Large intestine (tissue), 3 donors: ENCODE measurements at regions not wholly inside any gene's neighbourhood (a gene's known extent, or its start where the extent isn't known, plus 50 kb on each side); places are given as distances from the start of the nearest gene placed in this dataset.

ENCODE experiments used
- DNase-seq, 2 donors: peaks; one replicate each; pipeline versions ENCODE4 v3.0.0 to v3.0.0-alpha.2; 2013
- H3K27ac ChIP-seq: one replicate; pipeline ENCODE4 v1.5.1; 2013; ENCODE audit warnings: low read length
- H3K27me3 ChIP-seq: 2 replicates; pipeline ENCODE4 v1.6.1; 2013; ENCODE audit warnings: low read length; ENCODE audit not compliant: control insufficient read depth, insufficient read depth
- H3K36me3 ChIP-seq: 2 replicates; pipeline ENCODE4 v1.6.1; 2013; ENCODE audit warnings: low read length; ENCODE audit not compliant: control insufficient read depth, insufficient read depth
- H3K4me1 ChIP-seq: one replicate; pipeline ENCODE4 v1.6.1; 2013; ENCODE audit warnings: low read length; ENCODE audit not compliant: control insufficient read depth, insufficient read depth
- H3K4me3 ChIP-seq: one replicate; pipeline ENCODE4 v1.5.1; 2013; ENCODE audit warnings: low read length
- H3K9me3 ChIP-seq: one replicate; pipeline ENCODE4 v1.6.1; 2013; ENCODE audit warnings: mild to moderate bottlenecking, low read depth, low read length, moderate library complexity; ENCODE audit not compliant: control insufficient read depth
- WGBS: methylation state at CpG from one replicate; pipeline ENCODE4 v1.1.5; 2013; ENCODE audit warnings: low lambda C conversion rate; ENCODE audit not compliant: insufficient coverage; 5-methylcytosine and 5-hydroxymethylcytosine counted together

DNA sequence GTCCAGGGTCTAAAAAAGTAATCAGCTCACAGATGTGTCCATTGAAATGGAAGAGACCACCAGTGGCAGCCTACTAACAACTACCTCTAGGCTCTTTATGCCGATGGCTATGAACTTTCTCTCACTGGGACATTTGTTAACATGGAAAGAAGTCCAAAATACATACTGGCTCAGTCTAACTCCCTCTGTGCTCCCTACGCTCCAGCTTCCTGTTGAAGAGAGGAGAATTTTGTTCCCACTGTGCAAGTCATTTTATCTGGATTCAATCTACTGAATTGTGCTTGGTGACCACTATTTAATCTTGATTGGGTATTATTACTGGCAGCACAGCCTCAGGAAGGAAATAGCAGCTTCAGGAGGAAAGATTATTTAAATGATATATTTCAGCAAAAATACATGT is 128.8 kb upstream of the ARGLU1 start:
- Histone ChIP-seq H3K4me1 (no peaks in the 10 kb centered on the region), H3K9me3 (no peaks in the 10 kb centered on the region), H3K4me3 (no peak overlapping the region), H3K27ac (no peak overlapping the region), H3K27me3 (no peaks in the 10 kb centered on the region), H3K36me3 (no peaks in the 10 kb centered on the region)
- no peak for DNase-seq
- no CpG with 5 or more reads among the region's 2 CpGs for WGBS

DNA sequence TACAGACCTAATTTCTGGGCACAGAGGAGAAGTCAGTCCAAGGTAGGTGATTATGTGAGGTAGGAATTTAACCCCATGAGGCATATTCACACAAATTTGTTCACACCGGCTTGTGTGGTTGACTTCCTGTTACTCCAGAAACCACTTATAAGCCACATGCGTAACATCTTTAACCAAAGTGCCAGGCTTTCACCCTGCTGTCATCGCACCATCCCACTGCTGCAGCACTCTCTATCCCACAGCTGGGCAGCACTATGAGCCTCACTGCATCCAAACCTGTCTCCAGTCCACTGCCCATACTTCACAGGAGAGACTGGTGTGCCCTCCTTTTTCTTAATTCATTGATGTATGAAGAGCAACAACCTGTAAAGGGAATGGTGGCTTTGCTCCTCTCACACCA is 128.2 kb upstream of the ARGLU1 start:
- Histone ChIP-seq H3K4me3 (no peak overlapping the region), H3K9me3 (no peaks in the 10 kb centered on the region), H3K4me1 (no peaks in the 10 kb centered on the region), H3K27me3 (no peaks in the 10 kb centered on the region), H3K27ac (no peak overlapping the region), H3K36me3 (no peaks in the 10 kb centered on the region)
- DNase-seq, result no peak
- no CpG with 5 or more reads among the region's 3 CpGs for WGBS

- Histone ChIP-seq H3K27me3 (no peaks in the 10 kb centered on the region), H3K4me3 (no peak overlapping the region), H3K9me3 (no peaks in the 10 kb centered on the region), H3K27ac (no peak overlapping the region), H3K36me3 (no peaks in the 10 kb centered on the region), H3K4me1 (no peaks in the 10 kb centered on the region)
- DNase-seq, result no peak
Observed at GRCh38 chr13:106695139-106695538, 127.2 kb upstream of the ARGLU1 start.

GRCh38 chr13:106691861-106692260 is 123.9 kb upstream of the ARGLU1 start:
- no peak for DNase-seq
- Histone ChIP-seq H3K27ac (no peak overlapping the region), H3K27me3 (no peaks in the 10 kb centered on the region), H3K4me1 (no peaks in the 10 kb centered on the region), H3K36me3 (no peaks in the 10 kb centered on the region), H3K9me3 (no peaks in the 10 kb centered on the region), H3K4me3 (no peak overlapping the region)
- 13% methylated on average over 1 of the region's 2 CpGs for WGBS

GRCh38 chr13:106691341-106691740 is 123.4 kb upstream of the ARGLU1 start:
- H3K4me3 ChIP-seq, result no peak overlapping the region
- no peaks in the 10 kb centered on the region for H3K4me1 ChIP-seq
- no peak overlapping the region for H3K27ac ChIP-seq
- H3K9me3 ChIP-seq, result no peaks in the 10 kb centered on the region
- H3K36me3 ChIP-seq, result no peaks in the 10 kb centered on the region
- no peak for DNase-seq
- WGBS, result no CpG with 5 or more reads among the region's 5 CpGs
- H3K27me3 ChIP-seq, result no peaks in the 10 kb centered on the region

DNA sequence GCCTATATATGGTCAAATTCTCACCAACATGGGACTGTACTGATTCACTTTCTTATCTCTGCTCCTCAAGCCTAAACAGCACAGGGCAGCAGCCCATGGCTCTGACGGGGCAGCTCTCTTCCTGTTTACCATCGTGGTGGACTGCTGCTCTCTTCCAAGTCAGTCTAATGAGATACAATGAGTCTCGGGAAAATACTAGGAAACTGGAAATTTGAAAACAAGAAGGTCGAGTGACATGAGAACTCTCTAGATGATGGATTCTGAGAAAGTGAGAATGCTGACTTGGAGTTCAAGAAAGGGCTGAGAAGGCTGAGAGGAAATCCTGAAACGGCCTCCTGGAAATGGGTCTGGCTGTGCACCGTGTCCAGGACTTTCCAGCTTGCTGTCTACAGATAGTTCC is 122.8 kb upstream of the ARGLU1 start:
- Histone ChIP-seq H3K36me3 (no peaks in the 10 kb centered on the region), H3K4me1 (no peaks in the 10 kb centered on the region), H3K9me3 (no peaks in the 10 kb centered on the region), H3K27ac (no peak overlapping the region), H3K27me3 (no peaks in the 10 kb centered on the region), H3K4me3 (no peak overlapping the region)
- no peak for DNase-seq
- WGBS, result 40% methylated on average over 1 of the region's 6 CpGs

DNA sequence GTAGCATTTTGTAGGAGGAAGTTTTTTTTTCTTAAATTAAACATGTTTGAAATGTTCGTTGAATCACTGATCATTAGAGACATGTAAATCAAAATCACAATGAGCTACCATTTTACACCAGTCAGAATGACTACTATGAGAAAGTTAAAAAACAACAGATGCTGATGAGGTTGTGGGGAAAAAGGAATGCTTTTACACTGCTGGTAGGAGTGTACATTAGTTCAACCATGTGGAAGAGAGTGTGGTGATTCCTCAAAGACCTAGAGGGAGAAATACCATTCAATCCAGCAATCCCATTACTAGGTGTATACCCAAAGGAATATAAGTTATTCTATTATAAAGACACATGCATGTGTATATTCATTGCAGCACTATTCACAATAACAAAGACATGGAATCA is 122.0 kb upstream of the ARGLU1 start:
- no peak for DNase-seq
- no peaks in the 10 kb centered on the region for H3K4me1 ChIP-seq
- H3K27ac ChIP-seq, result no peak overlapping the region
- no peaks in the 10 kb centered on the region for H3K27me3 ChIP-seq
- H3K36me3 ChIP-seq, result no peaks in the 10 kb centered on the region
- no CpG with 5 or more reads among the region's 1 CpG for WGBS
- no peaks in the 10 kb centered on the region for H3K9me3 ChIP-seq
- no peak overlapping the region for H3K4me3 ChIP-seq

DNA sequence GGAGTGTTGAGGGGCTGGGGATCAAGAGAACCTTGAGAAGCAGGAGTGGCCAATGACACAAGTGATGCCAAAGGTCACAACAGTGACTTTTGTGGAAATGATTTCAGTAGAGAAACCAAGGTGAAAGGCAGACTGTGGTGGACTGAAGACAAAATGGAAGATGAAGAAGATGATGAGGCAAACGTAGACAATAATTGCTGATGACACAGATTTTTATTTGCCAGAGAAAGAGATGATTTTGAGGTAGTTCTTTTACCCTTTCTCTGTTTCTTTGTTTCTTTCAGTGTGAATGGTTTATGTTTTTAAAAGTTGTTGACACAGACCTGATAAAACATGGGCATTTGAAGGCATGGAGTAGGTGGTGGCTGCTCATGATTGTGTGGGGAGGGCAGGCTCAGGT is 121.0 kb upstream of the ARGLU1 start:
- H3K9me3 ChIP-seq, result no peaks in the 10 kb centered on the region
- no peak overlapping the region for H3K4me3 ChIP-seq
- 75% methylated on average over 1 of the region's 1 CpG for WGBS
- H3K27me3 ChIP-seq, result no peaks in the 10 kb centered on the region
- no peak for DNase-seq
- no peaks in the 10 kb centered on the region for H3K36me3 ChIP-seq
- H3K4me1 ChIP-seq, result no peaks in the 10 kb centered on the region
- no peak overlapping the region for H3K27ac ChIP-seq

DNA sequence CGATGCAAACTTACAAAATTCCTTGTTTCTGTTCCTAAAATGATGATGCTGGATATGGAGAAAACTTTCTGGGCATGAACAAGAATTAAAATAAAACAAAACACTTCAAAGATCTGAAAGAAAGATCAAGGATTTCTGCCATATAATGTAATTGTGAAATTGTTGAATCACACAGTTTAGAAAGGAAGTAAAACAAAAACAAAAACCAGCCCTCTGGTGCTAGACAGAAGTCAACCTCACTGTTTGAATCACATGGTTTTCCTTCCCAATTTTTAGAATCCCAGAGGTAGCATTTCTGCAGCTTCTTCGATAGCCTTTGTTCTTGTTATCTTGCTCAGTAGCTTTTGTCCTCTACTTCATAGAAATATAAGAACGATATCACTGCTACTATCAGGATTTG is 118.2 kb upstream of the ARGLU1 start:
- 100% methylated on average over 1 of the region's 3 CpGs for WGBS

GRCh38 chr13:106685143-106685542 is 117.2 kb upstream of the ARGLU1 start:
- Histone ChIP-seq H3K4me1 (no peaks in the 10 kb centered on the region), H3K27ac (no peak overlapping the region), H3K27me3 (no peaks in the 10 kb centered on the region), H3K4me3 (no peak overlapping the region), H3K36me3 (no peaks in the 10 kb centered on the region), H3K9me3 (no peaks in the 10 kb centered on the region)
- WGBS, result 100% methylated on average over 1 of the region's 6 CpGs
- no peak for DNase-seq

More for the DNA sequence above, 118.2 kb upstream of the ARGLU1 start:
- Histone ChIP-seq H3K4me1 (no peaks in the 10 kb centered on the region), H3K36me3 (no peaks in the 10 kb centered on the region), H3K27me3 (no peaks in the 10 kb centered on the region), H3K4me3 (no peak overlapping the region), H3K9me3 (no peaks in the 10 kb centered on the region), H3K27ac (no peak overlapping the region)
- DNase-seq, result no peak

DNA sequence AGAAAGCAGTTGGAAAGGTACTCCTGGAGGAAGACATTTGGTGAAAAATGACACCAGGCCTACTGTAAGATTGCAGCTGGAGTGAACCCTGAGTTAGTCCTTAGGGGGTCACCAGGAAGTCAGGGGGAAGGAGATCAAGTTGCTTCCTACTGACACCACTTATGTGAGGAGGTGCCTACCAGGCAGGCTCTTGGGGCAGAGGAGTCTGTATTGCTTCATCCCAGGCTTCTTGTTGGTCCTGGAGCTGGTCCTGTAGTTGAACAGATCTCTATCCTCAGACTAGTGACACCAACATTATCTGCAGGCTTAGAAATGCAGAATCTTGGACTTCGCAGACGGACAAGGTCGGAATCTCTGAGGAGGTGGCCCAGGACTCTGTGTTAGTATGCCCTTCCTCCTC is 116.0 kb upstream of the ARGLU1 start:
- Histone ChIP-seq H3K27me3 (no peaks in the 10 kb centered on the region), H3K4me1 (no peaks in the 10 kb centered on the region), H3K36me3 (no peaks in the 10 kb centered on the region), H3K27ac (no peak overlapping the region), H3K9me3 (no peaks in the 10 kb centered on the region), H3K4me3 (no peak overlapping the region)
- DNase-seq, result no peak
- no CpG with 5 or more reads among the region's 3 CpGs for WGBS
